Cardiac muscle cell (in vitro differentiated cells and primary cell): ENCODE measurements at regions not wholly inside any gene's neighbourhood (a gene's known extent, or its start where the extent isn't known, plus 50 kb on each side); places are given as distances from the start of the nearest gene placed in this dataset.

Source experiments
- DNase-seq, 2 donors: peaks; one replicate each; pipeline versions ENCODE4 v3.0.0 to v3.0.0-alpha.2; 2010 to 2017; ENCODE audit warnings: low read depth in 1 of 2, low spot score in 1 of 2
- H3K27ac ChIP-seq: fragments of 200-600 bp; sonication (generic); 2 replicates; pipeline ENCODE4 v1.5.1; 2016
- H3K27me3 ChIP-seq: fragments of 200-600 bp; sonication (generic); 2 replicates; pipeline ENCODE4 v1.6.0; 2016; ENCODE audit warnings: control low read depth
- H3K36me3 ChIP-seq: fragments of 200-600 bp; sonication (generic); 2 replicates; pipeline ENCODE4 v1.5.1; 2016; ENCODE audit warnings: control low read depth
- H3K4me1 ChIP-seq: fragments of 200-600 bp; sonication (generic); 2 replicates; pipeline ENCODE4 v1.8.1; 2017; ENCODE audit warnings: low read depth, mild to moderate bottlenecking, mixed run types
- H3K4me3 ChIP-seq: fragments of 200-600 bp; sonication (generic); 2 replicates; pipeline ENCODE4 v1.5.1; 2016; ENCODE audit warnings: mild to moderate bottlenecking
- H3K9me3 ChIP-seq: fragments of 200-600 bp; sonication (generic); 2 replicates; pipeline ENCODE4 v1.5.1; 2017; ENCODE audit warnings: low read depth, mild to moderate bottlenecking, control low read depth
- TF ChIP-seq, protein P1 (sequence below): IDR thresholded peaks from 2 replicates; pipeline ENCODE4 v1.5.1; 2012; ENCODE audit warnings: low read depth, mild to moderate bottlenecking, low read length

DNA sequence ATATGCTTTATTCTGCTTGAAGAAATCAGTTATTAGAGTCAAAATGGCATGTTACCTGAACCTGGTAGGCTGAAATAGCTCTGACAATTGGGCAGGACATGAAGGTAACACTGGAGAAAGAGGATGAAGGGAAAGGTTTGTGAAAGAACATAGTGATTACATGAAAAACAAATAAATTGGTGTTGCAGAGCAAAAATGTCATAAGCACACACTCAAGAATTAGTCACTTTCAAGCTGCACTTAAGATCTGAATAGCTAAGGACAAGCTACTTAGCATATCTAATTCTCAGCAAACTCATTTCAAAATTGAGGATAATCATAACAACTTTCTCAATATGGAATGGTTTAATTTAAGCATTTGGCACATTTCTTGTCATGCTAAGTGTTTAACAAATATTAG lies 1398.0 kb upstream of the FLRT2 start:
- TF ChIP-seq, protein P1, sequence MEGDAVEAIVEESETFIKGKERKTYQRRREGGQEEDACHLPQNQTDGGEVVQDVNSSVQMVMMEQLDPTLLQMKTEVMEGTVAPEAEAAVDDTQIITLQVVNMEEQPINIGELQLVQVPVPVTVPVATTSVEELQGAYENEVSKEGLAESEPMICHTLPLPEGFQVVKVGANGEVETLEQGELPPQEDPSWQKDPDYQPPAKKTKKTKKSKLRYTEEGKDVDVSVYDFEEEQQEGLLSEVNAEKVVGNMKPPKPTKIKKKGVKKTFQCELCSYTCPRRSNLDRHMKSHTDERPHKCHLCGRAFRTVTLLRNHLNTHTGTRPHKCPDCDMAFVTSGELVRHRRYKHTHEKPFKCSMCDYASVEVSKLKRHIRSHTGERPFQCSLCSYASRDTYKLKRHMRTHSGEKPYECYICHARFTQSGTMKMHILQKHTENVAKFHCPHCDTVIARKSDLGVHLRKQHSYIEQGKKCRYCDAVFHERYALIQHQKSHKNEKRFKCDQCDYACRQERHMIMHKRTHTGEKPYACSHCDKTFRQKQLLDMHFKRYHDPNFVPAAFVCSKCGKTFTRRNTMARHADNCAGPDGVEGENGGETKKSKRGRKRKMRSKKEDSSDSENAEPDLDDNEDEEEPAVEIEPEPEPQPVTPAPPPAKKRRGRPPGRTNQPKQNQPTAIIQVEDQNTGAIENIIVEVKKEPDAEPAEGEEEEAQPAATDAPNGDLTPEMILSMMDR: no peak
- no peaks in the 10 kb centered on the region for H3K36me3 ChIP-seq
- no peak overlapping the region for H3K27ac ChIP-seq
- no peak overlapping the region for H3K4me3 ChIP-seq
- no peak for DNase-seq
- H3K4me1 ChIP-seq: no peaks in the 10 kb centered on the region
- no peaks in the 10 kb centered on the region for H3K27me3 ChIP-seq
- no peaks in the 10 kb centered on the region for H3K9me3 ChIP-seq

DNA sequence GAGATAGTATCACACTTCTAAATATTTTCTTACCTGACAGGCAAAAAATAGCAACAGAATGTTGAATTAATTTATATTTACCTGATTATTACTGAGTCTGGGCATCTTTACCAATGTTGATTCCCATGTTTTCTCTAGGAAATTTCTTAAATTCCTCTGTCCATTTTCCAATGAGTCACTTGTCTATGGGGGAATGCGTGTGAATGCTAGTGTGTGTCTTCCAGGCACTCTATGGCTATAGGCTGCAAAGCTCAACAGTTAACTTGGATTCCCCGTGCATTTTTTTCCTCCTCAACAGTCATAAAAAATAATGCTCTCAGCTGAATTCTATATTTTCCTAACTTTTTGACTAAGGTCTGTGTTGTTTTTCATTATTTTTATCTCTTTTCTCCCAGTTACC lies 1385.8 kb upstream of the FLRT2 start:
- H3K27me3 ChIP-seq: no peaks in the 10 kb centered on the region
- no peak overlapping the region for H3K27ac ChIP-seq
- H3K36me3 ChIP-seq: no peaks in the 10 kb centered on the region
- no peak overlapping the region for H3K4me3 ChIP-seq
- no peaks in the 10 kb centered on the region for H3K9me3 ChIP-seq
- DNase-seq: peak in 1 of 2 donors; percentile 22
- TF ChIP-seq, protein P1: no peak
- no peaks in the 10 kb centered on the region for H3K4me1 ChIP-seq

DNA sequence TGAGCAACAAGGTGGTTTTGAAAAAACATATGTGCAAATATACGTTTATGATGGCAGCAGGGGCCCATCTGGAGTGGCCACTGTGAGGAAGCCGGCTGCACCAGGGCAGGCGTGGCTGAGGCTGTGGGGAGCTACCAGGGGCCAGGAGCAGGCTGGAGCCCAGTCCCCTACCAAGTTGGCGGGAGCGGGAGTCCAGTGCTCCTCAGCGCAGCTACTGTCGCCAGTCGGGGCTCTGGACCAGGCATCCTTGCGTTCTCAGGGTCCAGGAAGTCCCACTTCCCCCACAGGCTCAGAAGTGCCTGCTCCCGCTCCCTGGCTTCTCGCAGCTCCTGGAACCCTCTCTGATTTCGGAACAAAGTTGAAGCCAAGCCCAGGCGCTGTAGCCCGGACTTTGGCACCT lies 1377.5 kb upstream of the FLRT2 start:
- Histone ChIP-seq H3K4me3 (no peak overlapping the region), H3K4me1 (no peaks in the 10 kb centered on the region)
- no peak for DNase-seq

DNA sequence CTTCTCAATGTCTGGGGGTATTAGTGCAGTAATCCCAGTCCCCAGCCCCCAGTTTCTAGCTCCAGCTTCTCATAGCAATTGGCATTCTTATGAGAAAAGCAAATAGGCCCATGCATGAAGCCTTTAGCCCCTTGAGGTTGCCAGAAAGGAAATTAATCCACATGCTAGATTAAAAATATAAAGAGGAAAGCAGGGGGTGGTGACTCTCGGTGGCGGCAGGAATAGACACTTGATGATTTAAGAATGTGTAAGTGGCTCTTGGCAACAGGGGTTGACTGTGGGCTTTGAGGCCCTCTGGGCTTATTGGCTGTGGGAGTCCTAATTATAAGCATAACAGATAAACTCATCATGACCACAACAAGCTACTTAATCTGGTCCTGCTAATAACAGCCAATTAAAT lies 1367.3 kb upstream of the FLRT2 start:
- H3K4me1 ChIP-seq: peaks cover 30% of the 10 kb centered on the region
- no peaks in the 10 kb centered on the region for H3K36me3 ChIP-seq
- H3K9me3 ChIP-seq: no peaks in the 10 kb centered on the region
- TF ChIP-seq, protein P1: no peak
- H3K27ac ChIP-seq: no peak overlapping the region
- DNase-seq: peak in 1 of 2 donors; percentile 28
- no peaks in the 10 kb centered on the region for H3K27me3 ChIP-seq
- H3K4me3 ChIP-seq: no peak overlapping the region

More for the DNA sequence above, 1377.5 kb upstream of the FLRT2 start:
- TF ChIP-seq, protein P1: no peak
- no peak overlapping the region for H3K27ac ChIP-seq
- H3K36me3 ChIP-seq: no peaks in the 10 kb centered on the region
- H3K27me3 ChIP-seq: no peaks in the 10 kb centered on the region
- no peaks in the 10 kb centered on the region for H3K9me3 ChIP-seq

DNA sequence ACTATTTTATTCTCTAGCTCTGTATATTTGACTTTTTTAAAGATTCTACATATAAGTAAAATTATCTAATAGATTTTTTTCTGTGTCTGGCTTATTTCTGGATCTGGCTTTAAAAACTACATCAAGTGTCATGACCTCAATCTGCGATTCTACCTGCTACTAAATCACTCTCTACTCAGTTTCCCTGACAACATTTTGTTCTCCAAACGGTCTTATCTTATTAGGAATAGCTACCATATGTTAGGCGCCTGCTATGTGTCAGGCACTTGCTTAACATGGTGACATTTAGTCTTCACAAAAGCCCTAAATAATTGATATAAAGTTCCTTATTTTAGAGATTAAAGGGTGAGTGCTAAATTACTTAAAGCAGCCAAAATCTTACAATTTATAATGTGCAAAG lies 1362.9 kb upstream of the FLRT2 start:
- TF ChIP-seq, protein P1: no peak
- DNase-seq: peak in 1 of 2 donors; percentile 23
- peaks cover 25% of the 10 kb centered on the region for H3K4me1 ChIP-seq
- no peaks in the 10 kb centered on the region for H3K9me3 ChIP-seq
- H3K27ac ChIP-seq: no peak overlapping the region
- no peaks in the 10 kb centered on the region for H3K27me3 ChIP-seq
- H3K4me3 ChIP-seq: no peak overlapping the region
- no peaks in the 10 kb centered on the region for H3K36me3 ChIP-seq

DNA sequence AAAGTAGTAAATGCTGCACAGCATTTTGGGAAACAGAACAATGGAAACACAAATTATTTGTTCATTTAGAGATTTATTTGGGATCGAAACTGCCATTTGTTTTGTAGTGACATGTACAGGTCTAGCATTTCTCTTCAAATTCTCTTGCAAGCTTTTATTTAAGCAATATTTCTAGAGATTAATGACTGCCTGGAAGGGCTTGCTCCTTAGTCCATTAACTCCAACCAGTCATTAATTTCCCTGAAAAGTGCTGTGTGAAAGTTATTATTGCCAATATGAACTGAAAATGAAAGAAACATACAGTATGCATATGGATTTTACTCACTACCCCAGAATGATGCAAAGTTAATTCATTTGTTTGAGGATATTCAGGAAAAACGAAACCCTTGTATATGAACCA lies 1349.6 kb upstream of the FLRT2 start:
- no peak overlapping the region for H3K4me3 ChIP-seq
- no peak for DNase-seq
- TF ChIP-seq, protein P1: no peak

More for the DNA sequence above, 1349.6 kb upstream of the FLRT2 start:
- Histone ChIP-seq H3K36me3 (no peaks in the 10 kb centered on the region), H3K27me3 (no peaks in the 10 kb centered on the region), H3K4me1 (no peaks in the 10 kb centered on the region), H3K9me3 (no peaks in the 10 kb centered on the region), H3K27ac (no peak overlapping the region)
